Esophagus squamous epithelium (tissue), 5 donors: ENCODE measurements at regions not wholly inside any gene's neighbourhood (a gene's known extent, or its start where the extent isn't known, plus 50 kb on each side); places are given as distances from the start of the nearest gene placed in this dataset.
"Not testable (repeated sequence)": the region's sequence is repeated elsewhere in the genome, so short reads cannot be mapped to it uniquely, and the experiment has no call there.

Experiments used
- DNase-seq: peaks from one replicate; lab custom pipeline; 2025; lab: John Stamatoyannopoulos, UW
- H3K27ac ChIP-seq, 4 donors: fragments of 200-600 bp; sonication (generic); one replicate each; pipeline ENCODE4 v1.5.1; 2016 to 2019; ENCODE audit warnings: mild to moderate bottlenecking in 1 of 4
- H3K27me3 ChIP-seq, 4 donors: fragments of 200-600 bp; sonication (generic); 1 replicate in 3 of 4; 2 replicates in 1 of 4; pipeline versions ENCODE4 v1.5.1 to v1.6.0; 2017 to 2021; ENCODE audit warnings: antibody characterized with exemption in 1 of 4
- H3K36me3 ChIP-seq, 3 donors: fragments of 200-600 bp; sonication (generic); one replicate each; pipeline ENCODE4 v1.5.1; 2016 to 2019
- H3K4me1 ChIP-seq, 3 donors: fragments of 200-600 bp; sonication (generic); one replicate each; pipeline ENCODE4 v1.5.1; 2017 to 2019
- H3K4me3 ChIP-seq, 4 donors: fragments of 200-600 bp; sonication (generic); 1 replicate in 3 of 4; 2 replicates in 1 of 4; pipeline ENCODE4 v1.5.1; 2016 to 2019; ENCODE audit warnings: mild to moderate bottlenecking in 2 of 4, moderate library complexity in 1 of 4
- H3K9me3 ChIP-seq, 3 donors: fragments of 200-600 bp; sonication (generic); one replicate each; pipeline ENCODE4 v1.5.1; 2016 to 2019
- CTCF ChIP-seq, 6 experiments: fragments of 450-650 bp in 4 of 6; fragments of 200-600 bp in 2 of 6; sonication (generic) in 2 of 6; IDR thresholded peaks; one replicate each; pipeline ENCODE4 v1.5.1; 2016 to 2019; ENCODE audit warnings: antibody characterized with exemption in 6 of 6, mild to moderate bottlenecking in 4 of 6, moderate library complexity in 4 of 6
- POLR2A ChIP-seq, 4 donors: fragments of 450-650 bp; IDR thresholded peaks; one replicate each; pipeline ENCODE4 v1.6.1; 2017; ENCODE audit warnings: antibody characterized with exemption in 4 of 4, mild to moderate bottlenecking in 4 of 4, moderate library complexity in 3 of 4
- WGBS, 2 donors: methylation state at CpG; one replicate each; pipeline ENCODE4 v1.1.5; 2018; 5-methylcytosine and 5-hydroxymethylcytosine counted together
- intact Hi-C: fragments of 100-400 bp; cut with DNase I; formaldehyde crosslinking; loops from one replicate; pipeline ENCODE4 v1.15.0; 2022
- donor health status: DM: yes; HTN: yes; CAD: no.

DNA sequence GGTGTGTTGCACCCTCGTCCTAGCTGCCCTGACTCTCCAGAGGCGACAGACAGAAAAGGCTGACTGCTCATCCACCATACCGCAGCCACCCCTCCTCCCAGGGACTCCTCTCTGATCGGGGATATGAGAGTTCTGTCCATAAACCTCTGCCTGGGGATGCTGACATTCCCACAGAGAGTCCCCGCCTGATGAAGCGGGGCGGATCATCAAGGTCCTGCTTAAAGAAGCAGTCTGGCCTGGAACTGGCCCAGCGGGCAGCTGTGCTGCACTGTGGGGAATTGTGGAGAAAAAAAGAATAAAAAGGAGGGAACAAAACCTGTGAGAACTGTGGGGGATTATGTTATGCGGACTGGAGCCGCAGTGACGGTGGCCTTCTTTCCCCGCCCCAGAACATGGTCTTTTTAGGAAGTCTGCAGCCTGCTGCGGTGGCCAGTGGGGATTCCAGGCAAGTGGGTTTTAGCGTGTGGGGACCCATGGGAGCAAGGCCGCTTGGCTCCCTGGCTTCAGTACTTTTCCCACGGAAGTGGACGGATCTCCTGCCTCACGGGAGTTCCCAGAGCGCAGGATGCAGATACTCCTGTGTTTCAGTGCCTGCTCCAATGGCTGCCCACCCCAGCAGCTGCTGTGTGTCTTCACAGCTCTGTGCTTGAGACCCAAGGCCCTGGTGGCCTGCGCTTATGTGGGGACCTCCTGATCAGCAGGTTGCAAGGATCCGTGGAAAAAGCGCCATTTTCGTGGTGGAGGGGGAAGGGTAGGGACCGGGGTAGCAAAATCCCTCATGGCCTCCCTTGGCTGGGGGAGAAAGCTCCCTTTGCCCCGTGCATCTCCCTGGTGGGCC lies 1456.2 kb upstream of the SLC10A2 start:
- intact Hi-C loops = no loop called here
- TF ChIP-seq CTCF (IDR thresholded peaks at IDR 0.05) (no peak), POLR2A (IDR thresholded peaks at IDR 0.05) (no peak)
- Histone ChIP-seq H3K4me1 (no peaks in the 10 kb centered on the region), H3K27ac (no peak overlapping the region), H3K9me3 (peaks cover 0 to 13% (median 0%) of the 10 kb centered on the region in 3 donors), H3K36me3 (no peaks in the 10 kb centered on the region), H3K27me3 (no peaks in the 10 kb centered on the region), H3K4me3 (no peak overlapping the region)
- 90 to 92% methylated on average over 11 to 22 of the region's 25 CpGs for WGBS, 2 donors
- no peak for DNase-seq

- TF ChIP-seq POLR2A (IDR thresholded peaks at IDR 0.05) (no peak), CTCF (IDR thresholded peaks at IDR 0.05) (no peak)
- intact Hi-C loops = no loop called here
- Histone ChIP-seq H3K27ac (no peak overlapping the region), H3K27me3 (no peaks in the 10 kb centered on the region), H3K36me3 (no peaks in the 10 kb centered on the region), H3K4me3 (no peak overlapping the region), H3K9me3 (no peaks in the 10 kb centered on the region), H3K4me1 (no peaks in the 10 kb centered on the region)
- no peak for DNase-seq
- WGBS, 2 donors = 83 to 86% methylated on average over 2 of the region's 2 CpGs
These were observed 1444.2 kb upstream of the SLC10A2 start for GRCh38 chr13:104510422-104510821.

DNA sequence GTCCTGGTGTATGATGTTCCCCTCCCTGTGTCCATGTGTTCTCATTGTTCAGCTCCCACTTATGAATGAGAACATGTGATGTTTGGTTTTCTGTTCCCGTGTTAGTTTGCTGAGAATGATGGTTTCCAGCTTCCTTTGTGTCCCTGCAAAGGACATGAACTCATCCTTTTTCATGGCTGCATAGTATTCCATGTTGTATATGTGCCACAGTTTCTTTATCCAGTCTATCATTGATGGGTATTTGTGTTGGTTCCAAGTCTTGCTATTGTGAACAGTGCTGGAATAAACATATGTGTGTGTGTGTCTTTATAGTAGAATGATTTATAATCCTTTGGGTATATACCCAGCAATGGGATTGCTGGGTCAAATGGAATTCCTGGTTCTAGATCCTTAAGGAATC lies 1427.3 kb upstream of the SLC10A2 start:
- H3K4me1 ChIP-seq, H3K36me3 ChIP-seq, H3K27me3 ChIP-seq, H3K4me3 ChIP-seq, H3K27ac ChIP-seq, DNase-seq, intact Hi-C loops, H3K9me3 ChIP-seq: not testable (repeated sequence)
- WGBS, 2 donors = 42 to 50% methylated on average over 1 of the region's 1 CpG

DNA sequence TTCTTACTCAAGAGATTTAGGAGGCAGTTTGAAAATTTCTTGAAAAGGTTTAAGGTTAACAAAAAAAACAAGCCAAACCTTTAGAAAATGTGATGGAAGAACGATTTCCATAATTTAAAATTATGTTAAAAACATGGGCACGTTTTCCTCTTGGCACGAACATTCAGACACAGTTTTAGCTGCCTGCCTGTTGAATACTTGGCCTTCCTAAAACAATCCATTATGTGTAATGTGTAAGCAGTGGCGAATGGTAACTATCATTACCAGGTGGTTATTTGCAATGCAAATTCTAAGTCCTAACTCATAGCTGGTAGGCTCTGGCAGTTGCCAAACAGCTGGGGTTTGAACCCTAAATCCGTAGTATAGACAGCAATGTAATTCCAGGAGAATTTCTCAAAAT lies 1425.7 kb upstream of the SLC10A2 start:
- TF ChIP-seq CTCF (IDR thresholded peaks at IDR 0.05) (no peak), POLR2A (IDR thresholded peaks at IDR 0.05) (no peak)
- H3K27me3 ChIP-seq = no peaks in the 10 kb centered on the region
- no peak overlapping the region for H3K27ac ChIP-seq
- WGBS, 2 donors = 57 to 67% methylated on average over 5 of the region's 5 CpGs
- intact Hi-C loops = no loop called here
- H3K36me3 ChIP-seq = no peaks in the 10 kb centered on the region
- no peaks in the 10 kb centered on the region for H3K9me3 ChIP-seq
- H3K4me1 ChIP-seq = no peaks in the 10 kb centered on the region
- DNase-seq = no peak
- no peak overlapping the region for H3K4me3 ChIP-seq

DNA sequence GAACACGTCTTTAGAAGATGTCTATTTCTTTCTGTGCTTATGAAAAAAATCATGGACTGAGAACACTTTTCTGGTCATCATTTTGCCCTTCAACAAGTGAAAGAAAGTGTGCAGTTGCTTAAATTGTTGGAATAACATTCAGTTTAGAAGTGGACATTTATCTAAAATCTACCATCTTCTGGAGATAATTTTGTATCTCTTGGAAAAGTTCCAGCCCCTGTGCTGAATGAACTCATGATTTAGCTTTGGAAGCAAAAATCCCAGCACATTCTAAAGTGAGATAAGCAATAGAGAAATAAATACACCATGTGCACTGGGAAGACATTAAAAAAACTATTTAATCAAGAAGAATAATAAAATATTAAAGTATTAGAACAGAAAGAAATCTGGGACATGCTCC lies 1420.8 kb upstream of the SLC10A2 start:
- Histone ChIP-seq H3K36me3 (no peaks in the 10 kb centered on the region), H3K27me3 (no peaks in the 10 kb centered on the region), H3K9me3 (no peaks in the 10 kb centered on the region), H3K27ac (no peak overlapping the region), H3K4me3 (no peak overlapping the region), H3K4me1 (no peaks in the 10 kb centered on the region)
- WGBS, 2 donors = 35 to 46% methylated on average over 1 of the region's 1 CpG
- TF ChIP-seq POLR2A (IDR thresholded peaks at IDR 0.05) = no peak
- no peak for TF ChIP-seq CTCF (IDR thresholded peaks at IDR 0.05)
- intact Hi-C loops = no loop called here
- no peak for DNase-seq
